Keratinocyte (primary cell): ENCODE measurements at regions not wholly inside any gene's neighbourhood (a gene's known extent, or its start where the extent isn't known, plus 50 kb on each side); places are given as distances from the start of the nearest gene placed in this dataset.
A peak's percentile ranks its signal among the peaks of the same experiment; 100 is the strongest.

Experiments used
- DNase-seq: peaks from one replicate; pipeline ENCODE4 v3.0.0-alpha.2; 2011; ENCODE audit warnings: low read depth, missing footprints, low spot score
- FAIRE-seq: peaks from 2 replicates; lab custom pipeline; 2011; peaks lifted over from hg19 to GRCh38; lab: Jason Lieb, UNC
- H2AFZ ChIP-seq: 2 replicates; pipeline ENCODE4 v1.6.0; 2012; ENCODE audit warnings: low read length, control low read depth, inconsistent platforms; ENCODE audit not compliant: control insufficient read depth
- H3K27ac ChIP-seq: 2 replicates; pipeline ENCODE4 v1.5.1; 2011; ENCODE audit warnings: low read length; ENCODE audit not compliant: control insufficient read depth, insufficient read depth
- H3K27me3 ChIP-seq: 3 replicates; pipeline ENCODE4 v1.6.0; 2011; ENCODE audit warnings: low read length; ENCODE audit not compliant: control insufficient read depth, insufficient read depth; ENCODE audit errors: extremely low read depth
- H3K36me3 ChIP-seq, 2 experiments: 2 replicates in 1 of 2; 3 replicates in 1 of 2; pipeline ENCODE4 v1.5.1; 2011; ENCODE audit warnings: low read length in 2 of 2, mild to moderate bottlenecking in 1 of 2; ENCODE audit not compliant: control insufficient read depth in 2 of 2, insufficient read depth in 2 of 2; ENCODE audit errors: extremely low read depth in 1 of 2
- H3K4me1 ChIP-seq: 3 replicates; pipeline ENCODE4 v1.5.1; 2011; ENCODE audit warnings: low read length; ENCODE audit not compliant: control insufficient read depth, insufficient read depth; ENCODE audit errors: extremely low read depth
- H3K4me2 ChIP-seq: 3 replicates; pipeline ENCODE4 v1.6.0; 2011; ENCODE audit warnings: low read depth, low read length; ENCODE audit not compliant: control insufficient read depth, insufficient read depth; ENCODE audit errors: extremely low read depth
- H3K4me3 ChIP-seq, 3 experiments: fragments of 200-600 bp in 1 of 3; sonication (generic) in 1 of 3; 2 replicates in 2 of 3; 3 replicates in 1 of 3; pipeline ENCODE4 v1.5.1; 2011 to 2016; ENCODE audit warnings: low read length in 3 of 3, mild to moderate bottlenecking in 3 of 3, control low read depth in 2 of 3, inconsistent platforms in 1 of 3, low read depth in 1 of 3, mixed read lengths in 1 of 3, mixed run types in 1 of 3, moderate library complexity in 1 of 3; ENCODE audit not compliant: control insufficient read depth in 2 of 3, insufficient read depth in 2 of 3; ENCODE audit errors: extremely low read depth in 1 of 3
- H3K79me2 ChIP-seq: 2 replicates; pipeline ENCODE4 v1.6.0; 2012; ENCODE audit warnings: low read length; ENCODE audit not compliant: control insufficient read depth, insufficient read depth
- H3K9ac ChIP-seq: 3 replicates; pipeline ENCODE4 v1.6.0; 2011; ENCODE audit warnings: low read length; ENCODE audit not compliant: control insufficient read depth, insufficient read depth; ENCODE audit errors: extremely low read depth
- H3K9me1 ChIP-seq: 3 replicates; pipeline ENCODE4 v1.6.0; 2011; ENCODE audit warnings: low read length; ENCODE audit not compliant: control insufficient read depth, insufficient read depth; ENCODE audit errors: extremely low read depth
- H3K9me3 ChIP-seq: 2 replicates; pipeline ENCODE4 v1.5.1; 2012; ENCODE audit warnings: low read depth, low read length; ENCODE audit not compliant: control insufficient read depth
- H4K20me1 ChIP-seq: 3 replicates; pipeline ENCODE4 v1.6.0; 2011; ENCODE audit warnings: low read length; ENCODE audit not compliant: control insufficient read depth, insufficient read depth; ENCODE audit errors: extremely low read depth
- CTCF ChIP-seq, 3 experiments: IDR thresholded peaks in 1 of 3; conservative IDR thresholded peaks in 1 of 3; optimal IDR thresholded peaks in 1 of 3; 2 replicates in 2 of 3; 3 replicates in 1 of 3; pipeline versions ENCODE3 to v1.5.1; 2011; ENCODE audit warnings: low read length in 3 of 3, mild to moderate bottlenecking in 3 of 3, moderate library complexity in 2 of 3, control low read depth in 1 of 3, inconsistent platforms in 1 of 3; ENCODE audit not compliant: insufficient read depth in 2 of 3; ENCODE audit errors: extremely low read depth in 1 of 3
- EZH2 ChIP-seq: IDR thresholded peaks from one replicate; pipeline ENCODE4 v1.6.1; 2012; ENCODE audit warnings: inconsistent platforms, mild to moderate bottlenecking, low read length, moderate library complexity
- dilution Hi-C: fragments of 300-500 bp; cut with MboI; formaldehyde crosslinking; loops from one replicate; pipeline ENCODE4 v1.7.0; 2020; ENCODE audit warnings: low sequenced_read_pairs; ENCODE audit not compliant: extremely low pct_ligation_motif_present

GRCh38 chr14:97056086-97056485, 258.9 kb downstream of the VRK1 start:
- Histone ChIP-seq H3K4me3 (no peak overlapping the region), H3K9me3 (no peaks in the 10 kb centered on the region), H4K20me1 (no peaks in the 10 kb centered on the region), H3K9me1 (no peaks in the 10 kb centered on the region), H3K4me2 (no peak overlapping the region), H3K27me3 (peaks cover 19% of the 10 kb centered on the region), H3K9ac (no peak overlapping the region), H3K4me1 (no peaks in the 10 kb centered on the region), H3K79me2 (no peaks in the 10 kb centered on the region), H3K27ac (no peak overlapping the region), H3K36me3 (no peaks in the 10 kb centered on the region), H2AFZ (no peak overlapping the region)
- TF ChIP-seq CTCF (optimal IDR thresholded peaks at IDR 0.05 in 1 of 3, IDR thresholded peaks at IDR 0.05 in 1 of 3, conservative IDR thresholded peaks at IDR 0.05 in 1 of 3; ENCODE audit: extremely low read depth in 1 of 3, insufficient read depth in 2 of 3, low read length in 3 of 3) = peak in 1 of 3 experiments; percentile 44
- TF ChIP-seq EZH2 = no peak
- FAIRE-seq (no peak), DNase-seq (no peak)
- dilution Hi-C loops = no loop called here

GRCh38 chr14:97057238-97058073, 260.3 kb downstream of the VRK1 start:
- FAIRE-seq (no peak), DNase-seq (no peak)
- no peaks in the 10 kb centered on the region for H4K20me1 ChIP-seq
- no peaks in the 10 kb centered on the region for H3K4me1 ChIP-seq
- no peaks in the 10 kb centered on the region for H3K79me2 ChIP-seq
- no peak overlapping the region for H3K27ac ChIP-seq
- H3K9ac ChIP-seq = no peak overlapping the region
- H3K4me2 ChIP-seq = no peak overlapping the region
- H3K9me1 ChIP-seq = no peaks in the 10 kb centered on the region
- no peaks in the 10 kb centered on the region for H3K36me3 ChIP-seq
- peaks cover 19% of the 10 kb centered on the region for H3K27me3 ChIP-seq
- no peak overlapping the region for H2AFZ ChIP-seq
- no peaks in the 10 kb centered on the region for H3K9me3 ChIP-seq
- no peak for TF ChIP-seq CTCF (optimal IDR thresholded peaks at IDR 0.05 in 1 of 3, IDR thresholded peaks at IDR 0.05 in 1 of 3, conservative IDR thresholded peaks at IDR 0.05 in 1 of 3; ENCODE audit: extremely low read depth in 1 of 3, insufficient read depth in 2 of 3, low read length in 3 of 3)
- TF ChIP-seq EZH2 = no peak
- dilution Hi-C loops = no loop called here
- H3K4me3 ChIP-seq = no peak overlapping the region
